ENCODE measurements at regions not wholly inside any gene's neighbourhood (a gene's known extent, or its start where the extent isn't known, plus 50 kb on each side); places are given as distances from the start of the nearest gene placed in this dataset.

- no peak for DNase-seq
These were observed 105.3 kb upstream of the FOXG1 start for GRCh38 chr14:28661171-28661772.

GRCh38 chr14:28666961-28667360 lies 99.6 kb upstream of the FOXG1 start:
- DNase-seq = no peak

GRCh38 chr14:28671425-28671824 lies 95.2 kb upstream of the FOXG1 start:
- DNase-seq = no peak

- no peak for DNase-seq
These were observed 93.5 kb upstream of the FOXG1 start for GRCh38 chr14:28673056-28673455.

GRCh38 chr14:28676479-28676878 lies 90.1 kb upstream of the FOXG1 start:
- DNase-seq = no peak

- DNase-seq = no peak
These were observed 89.2 kb upstream of the FOXG1 start for GRCh38 chr14:28677381-28677780.

GRCh38 chr14:28678887-28679286 lies 87.7 kb upstream of the FOXG1 start:
- no peak for DNase-seq

- no peak for DNase-seq
These were observed 84.9 kb upstream of the FOXG1 start for GRCh38 chr14:28681681-28682080.

GRCh38 chr14:28690029-28690692 lies 76.4 kb upstream of the FOXG1 start:
- no peak for DNase-seq

GRCh38 chr14:28695109-28695508 lies 71.5 kb upstream of the FOXG1 start:
- DNase-seq = no peak

GRCh38 chr14:28701733-28702132 lies 64.9 kb upstream of the FOXG1 start:
- DNase-seq = no peak

- DNase-seq = no peak
These were observed 63.1 kb upstream of the FOXG1 start for GRCh38 chr14:28703482-28703881.

- no peak for DNase-seq
These were observed 62.4 kb upstream of the FOXG1 start for GRCh38 chr14:28704153-28704552.

- DNase-seq = no peak
These were observed 58.8 kb upstream of the FOXG1 start for GRCh38 chr14:28707814-28708213.

GRCh38 chr14:28709571-28710305 lies 56.8 kb upstream of the FOXG1 start:
- DNase-seq = no peak
